GM18870 (cell line): ENCODE measurements at regions not wholly inside any gene's neighbourhood (a gene's known extent, or its start where the extent isn't known, plus 50 kb on each side); places are given as distances from the start of the nearest gene placed in this dataset.
"Not testable (repeated sequence)": the region's sequence is repeated elsewhere in the genome, so short reads cannot be mapped to it uniquely, and the experiment has no call there.

Experiments used
- ATAC-seq: cut with Tn5 transposase; IDR thresholded peaks from one replicate; pipeline ENCODE4 v1.9.1; 2021; ENCODE audit warnings: moderate library complexity; ENCODE audit not compliant: unreplicated experiment

DNA sequence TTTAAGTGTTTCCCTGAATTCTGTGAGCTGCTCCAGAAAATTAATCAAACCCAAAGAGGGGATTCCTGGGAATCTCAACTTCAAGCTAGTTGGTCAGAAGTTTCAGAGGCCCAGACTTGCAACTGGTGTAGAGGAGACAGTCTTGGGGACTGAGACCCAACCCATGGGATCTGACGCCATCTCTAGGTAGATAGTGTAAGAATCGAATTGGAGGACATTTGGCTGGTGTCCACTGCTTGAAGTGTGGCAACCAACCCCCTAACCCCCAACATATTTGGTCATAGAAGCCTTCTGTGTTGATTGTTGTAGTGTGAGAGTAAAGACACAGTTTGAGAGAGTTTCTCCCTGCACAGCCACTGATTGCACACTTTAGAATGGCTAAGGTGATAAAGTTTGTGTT lies 103.5 kb upstream of the CARMIL1 start:
- no peak for ATAC-seq

- no peak for ATAC-seq
Measured at GRCh38 chr6:25176466-25176865, 102.7 kb upstream of the CARMIL1 start.

GRCh38 chr6:25177500-25178028 lies 101.6 kb upstream of the CARMIL1 start:
- ATAC-seq, result no peak

DNA sequence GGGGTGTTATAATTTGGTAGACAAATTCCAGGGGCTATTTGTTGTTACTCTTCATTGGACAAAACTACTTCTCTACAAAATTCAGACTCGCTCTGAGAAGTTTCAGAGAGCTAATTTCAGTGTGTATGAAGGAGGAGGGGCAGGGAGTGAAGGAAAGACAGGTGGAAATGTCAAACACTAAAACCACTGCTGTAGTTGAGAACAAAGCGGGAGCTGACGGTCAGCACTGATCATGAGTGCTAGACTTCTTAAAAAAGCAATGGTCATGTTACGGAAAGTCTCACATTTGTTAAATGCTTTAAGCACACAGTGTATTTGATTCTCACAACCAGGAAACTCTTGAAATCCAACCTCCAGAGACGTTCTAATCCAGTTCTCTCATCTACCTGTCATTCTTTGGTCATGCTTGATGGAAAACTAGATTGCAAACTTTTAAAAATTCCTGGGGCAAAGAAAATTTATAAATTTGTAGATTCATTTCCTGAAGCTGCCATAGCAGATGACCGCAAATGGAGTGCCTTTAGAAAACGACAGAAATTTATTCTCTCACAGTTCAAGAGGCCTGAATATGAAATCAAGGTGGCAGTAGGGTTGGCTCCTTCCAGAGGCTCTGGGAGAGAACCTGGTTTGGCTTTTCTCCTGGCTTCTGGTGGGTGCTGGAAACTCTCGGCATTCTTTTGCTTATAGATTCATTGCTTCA lies 100.7 kb upstream of the CARMIL1 start:
- no peak for ATAC-seq

- ATAC-seq, result no peak
Measured at GRCh38 chr6:25179051-25179778, 100.0 kb upstream of the CARMIL1 start.

DNA sequence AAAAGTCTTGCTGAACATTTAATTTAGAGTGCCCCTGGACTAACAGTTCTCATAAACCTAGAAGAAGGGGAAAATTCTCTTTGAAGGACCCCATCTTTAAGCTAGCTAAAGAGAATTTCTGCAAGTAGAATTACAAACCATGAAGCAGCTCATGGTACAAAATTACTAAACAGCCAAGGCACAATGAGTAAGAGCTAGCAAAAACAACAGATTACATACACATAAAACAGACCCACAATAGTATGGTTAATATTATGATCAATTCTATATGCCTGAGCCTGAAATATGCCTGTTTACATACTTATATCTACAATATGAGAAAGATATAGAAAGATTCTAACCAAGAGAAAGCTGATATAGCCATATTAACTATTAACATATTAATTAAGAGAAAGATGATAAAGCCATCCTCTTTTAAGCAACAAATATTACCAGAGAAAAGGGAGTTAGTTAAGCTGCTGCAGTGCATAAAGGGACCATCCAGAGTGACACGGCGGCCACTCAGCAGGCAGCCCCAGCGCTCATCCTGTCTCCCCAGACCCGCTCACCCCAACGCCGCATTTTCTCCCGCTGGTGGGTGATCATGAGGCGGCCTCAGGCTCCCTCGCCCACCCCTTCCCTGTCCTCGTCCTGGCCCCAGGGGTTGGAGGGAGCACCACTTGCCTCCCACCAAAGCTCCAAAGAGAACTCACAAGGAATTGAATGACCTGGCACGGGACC lies 98.4 kb upstream of the CARMIL1 start:
- ATAC-seq, result no peak

DNA sequence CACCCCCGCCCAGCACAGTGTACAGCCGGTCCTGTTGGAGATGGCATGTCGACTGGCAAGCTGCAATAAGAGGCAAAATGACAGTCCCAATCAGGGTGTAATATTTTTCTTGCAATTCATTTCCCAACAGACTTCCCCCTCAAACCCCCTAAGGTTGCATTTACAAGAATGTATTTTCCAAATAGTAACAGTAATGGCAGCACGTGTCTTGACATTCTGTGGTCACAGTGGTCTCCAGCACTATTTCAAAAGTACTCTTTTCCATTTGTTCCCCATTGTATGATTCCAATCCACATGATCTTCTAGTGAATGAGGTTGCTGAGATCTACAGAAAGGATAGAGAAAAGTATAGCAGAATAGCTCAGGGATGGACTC lies 97.8 kb upstream of the CARMIL1 start:
- ATAC-seq, result no peak

- no peak for ATAC-seq
Measured at GRCh38 chr6:25181923-25182322, 97.3 kb upstream of the CARMIL1 start.

- ATAC-seq, result peak; percentile 45
Measured at GRCh38 chr6:25186919-25187318, 92.3 kb upstream of the CARMIL1 start.

DNA sequence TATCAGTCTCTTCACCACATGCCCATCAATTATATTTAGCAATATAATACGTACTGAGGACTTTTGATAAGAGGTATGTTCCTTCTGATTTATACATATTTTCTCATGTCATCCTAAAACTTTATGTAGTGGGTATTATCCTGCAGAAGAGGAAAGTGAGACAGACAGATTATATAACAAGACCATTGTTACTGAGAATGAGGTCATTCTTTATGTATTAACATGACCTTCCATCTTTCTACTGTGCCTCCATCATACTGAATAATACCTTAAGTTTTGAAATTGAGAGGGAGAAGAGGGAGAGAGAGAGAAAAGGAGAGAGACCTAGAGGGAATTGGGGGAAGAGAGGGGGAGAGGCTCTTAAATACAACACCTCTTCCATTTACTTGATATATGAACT lies 90.9 kb upstream of the CARMIL1 start:
- ATAC-seq, result no peak

DNA sequence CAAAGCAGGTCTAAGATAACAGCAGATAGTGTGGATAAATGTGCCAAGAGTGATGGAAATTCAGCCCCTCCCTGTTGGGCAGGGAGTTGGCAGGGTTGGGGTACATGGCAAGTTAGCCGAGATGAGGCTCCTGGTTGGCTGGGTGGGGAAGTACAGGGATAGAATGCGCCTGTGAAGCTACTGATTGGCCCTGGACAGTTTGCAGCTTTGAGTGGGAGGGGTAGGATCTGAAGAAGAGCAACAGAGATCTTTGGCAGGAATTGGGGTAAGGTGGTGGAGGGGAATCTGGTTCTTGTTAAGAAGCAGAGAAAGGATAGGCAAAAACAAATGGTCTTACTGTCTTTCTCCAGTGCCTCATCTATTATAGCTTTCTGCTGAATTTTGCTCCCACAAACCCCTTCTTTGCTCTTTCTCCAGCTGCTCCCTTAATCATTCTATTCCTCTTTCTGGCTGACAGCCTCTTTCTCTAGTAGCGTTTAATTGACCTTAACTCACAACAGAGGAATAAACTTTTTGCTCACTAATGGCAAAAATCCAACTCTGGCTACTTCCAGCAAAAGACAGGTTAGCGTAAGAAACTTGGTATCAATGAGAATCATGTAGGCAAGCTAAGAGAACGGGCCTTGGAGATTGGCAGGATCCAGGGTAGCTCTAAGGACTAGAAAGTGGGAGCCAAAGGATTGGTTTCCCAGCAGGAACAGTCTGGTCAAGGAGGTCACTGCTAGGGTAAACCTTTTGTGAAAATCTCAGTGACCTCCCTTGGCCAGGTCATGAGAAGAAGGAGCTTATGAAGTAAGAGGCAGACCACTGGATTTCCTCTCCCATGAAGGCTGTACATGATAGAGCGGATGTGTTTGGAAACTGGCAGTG lies 86.3 kb upstream of the CARMIL1 start:
- ATAC-seq, result no peak

DNA sequence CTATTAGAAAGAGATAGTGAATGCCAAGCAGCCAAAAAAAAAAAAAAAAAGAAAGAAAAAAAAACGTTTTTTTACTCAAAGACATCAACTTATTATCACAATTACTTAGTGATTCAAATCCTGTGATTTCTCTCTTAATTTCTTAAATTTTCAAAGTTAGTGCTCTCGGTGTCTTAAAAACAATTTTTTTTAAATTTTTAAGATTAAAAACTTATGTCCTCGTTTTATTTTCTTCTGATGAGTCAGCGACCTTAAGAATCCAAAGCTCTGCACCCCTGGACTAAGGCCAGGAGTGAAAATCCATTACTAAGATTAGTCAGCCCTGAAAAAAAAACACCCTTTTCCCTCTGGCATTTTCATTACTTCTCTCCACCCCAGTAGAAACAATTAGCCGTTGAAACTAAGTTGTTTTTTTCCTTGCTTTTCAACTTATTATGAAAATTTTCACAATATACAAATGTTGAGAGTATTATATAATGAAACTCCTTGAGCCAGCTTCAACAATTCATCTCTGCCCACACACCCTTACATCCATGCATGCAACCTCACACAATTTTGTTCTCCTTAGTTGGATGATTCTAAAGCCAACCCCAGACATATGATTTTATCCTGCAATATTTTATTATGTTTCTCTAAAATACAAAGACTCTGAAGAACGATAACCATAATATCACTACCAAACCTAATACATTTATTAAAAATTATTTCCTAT lies 85.6 kb upstream of the CARMIL1 start:
- no peak for ATAC-seq

- no peak for ATAC-seq
Measured at GRCh38 chr6:25194172-25194678, 84.9 kb upstream of the CARMIL1 start.

- ATAC-seq, result no peak
Measured at GRCh38 chr6:25196464-25196863, 82.7 kb upstream of the CARMIL1 start.

DNA sequence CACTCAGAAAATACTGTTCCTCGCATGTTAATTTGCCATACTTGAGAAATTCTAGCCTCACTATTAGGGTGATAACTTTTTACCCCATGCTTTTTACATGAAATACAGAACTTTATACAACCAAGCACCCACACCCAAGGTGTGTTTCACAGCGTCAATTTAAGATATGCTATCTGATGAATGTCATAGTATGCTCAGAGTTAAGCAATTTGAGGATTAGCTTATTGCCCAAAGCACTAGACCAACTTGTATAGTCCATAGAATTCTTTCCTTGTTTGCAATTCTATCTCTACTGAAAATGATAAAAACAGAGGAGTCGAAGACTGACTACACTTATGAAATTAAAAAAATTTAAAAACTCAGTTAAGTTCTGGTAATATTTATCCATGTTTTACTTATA lies 82.1 kb upstream of the CARMIL1 start:
- ATAC-seq, result no peak

GRCh38 chr6:25199544-25199943 lies 79.6 kb upstream of the CARMIL1 start:
- ATAC-seq, result no peak

DNA sequence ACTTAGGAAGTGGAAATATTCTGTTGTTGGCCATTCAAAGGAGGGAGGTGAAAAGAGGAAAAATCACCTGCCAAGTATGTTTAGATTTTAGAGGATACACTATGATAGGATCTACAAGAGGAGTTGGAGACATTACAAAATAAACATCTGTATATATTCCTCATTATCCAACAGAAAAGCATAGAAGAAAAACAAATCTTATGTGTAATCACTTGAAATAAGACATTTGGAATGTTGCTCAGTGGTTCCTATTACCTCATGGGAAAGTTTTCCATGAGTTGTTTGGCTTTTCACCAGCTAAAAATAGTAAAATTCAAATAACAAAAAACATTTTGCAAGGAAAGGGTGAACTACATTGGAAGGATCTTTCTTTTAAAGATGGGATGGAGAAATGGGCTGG lies 76.7 kb upstream of the CARMIL1 start:
- no peak for ATAC-seq

DNA sequence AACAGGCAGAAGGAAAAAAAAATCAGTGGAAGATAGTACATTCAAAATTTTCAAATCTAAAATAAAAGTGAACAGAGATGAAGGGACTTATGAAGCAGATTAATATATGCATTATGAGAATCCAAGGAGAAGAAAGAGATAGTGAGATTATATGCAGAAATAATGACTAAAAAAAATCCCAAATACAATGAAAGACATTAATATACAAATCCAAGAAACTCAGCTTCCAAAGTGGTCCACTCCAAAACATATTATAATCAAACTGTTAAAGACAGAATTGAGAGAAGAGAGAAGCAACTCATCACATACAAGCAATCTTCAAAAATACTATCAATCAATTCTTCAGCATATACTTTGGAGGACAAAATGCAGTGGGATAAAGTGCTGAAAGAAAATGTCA lies 73.5 kb upstream of the CARMIL1 start:
- no peak for ATAC-seq

DNA sequence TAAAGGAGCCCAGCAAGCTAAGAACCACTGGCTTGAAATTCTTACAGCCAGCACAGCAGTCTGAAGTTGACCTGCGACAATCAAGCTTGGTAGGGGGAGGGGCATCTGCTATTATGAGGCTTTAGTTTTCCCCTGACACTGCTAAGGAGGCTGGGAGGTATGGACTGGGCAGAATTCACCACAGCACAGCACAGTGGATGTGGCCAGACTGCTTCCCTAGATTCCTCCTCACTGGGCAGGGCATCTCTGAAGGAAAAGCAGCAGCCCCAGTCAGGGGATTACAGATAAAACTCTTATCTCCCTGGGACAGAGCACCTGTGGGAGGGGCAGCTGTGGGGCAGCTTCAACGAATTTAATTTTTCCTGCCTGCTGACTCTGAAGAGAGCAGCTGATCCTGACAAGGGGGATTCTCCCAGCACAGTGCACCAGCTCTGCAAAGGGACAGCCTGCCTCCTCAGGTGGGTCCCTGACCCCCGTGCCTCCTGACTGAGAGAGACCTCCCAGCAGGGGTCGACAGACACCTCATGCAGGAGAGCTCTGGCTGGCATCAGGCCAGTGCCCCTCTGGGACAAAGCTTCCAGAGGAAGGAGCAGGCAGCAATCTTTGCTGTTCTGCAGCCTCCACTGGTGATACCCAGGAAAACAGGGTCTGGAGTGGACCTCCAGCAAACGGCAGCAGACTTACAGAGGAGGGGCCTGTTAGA lies 71.6 kb upstream of the CARMIL1 start:
- not testable (repeated sequence) for ATAC-seq
